CD4-positive, alpha-beta T cell (primary cell): ENCODE measurements at regions not wholly inside any gene's neighbourhood (a gene's known extent, or its start where the extent isn't known, plus 50 kb on each side); places are given as distances from the start of the nearest gene placed in this dataset.

ENCODE experiments used
- ATAC-seq: fragments of 200-7000 bp; cut with Tn5 transposase; one replicate; pipeline ENCODE4 v1.10.0; 2022; ENCODE audit warnings: mild to moderate bottlenecking; ENCODE audit not compliant: poor library complexity
- CTCF ChIA-PET: fragments of 350-600 bp; sonication (Branson Sonifier 250); formaldehyde crosslinking; loops from one replicate; lab custom pipeline; 2021; ENCODE audit warnings: antibody characterized with exemption, inconsistent platforms; lab: Charles Lee
- POLR2A ChIA-PET: fragments of 350-600 bp; sonication (Branson Sonifier 250); formaldehyde crosslinking; loops from one replicate; lab custom pipeline; 2021; ENCODE audit warnings: antibody characterized with exemption, inconsistent platforms; lab: Charles Lee
- DNase-seq, 14 experiments: peaks; one replicate each; pipeline ENCODE4 v3.0.0-alpha.2; 2013 to 2020; ENCODE audit warnings: mixed read lengths in 2 of 14
- H3K27ac ChIP-seq, 2 donors: one replicate each; pipeline versions ENCODE4 v1.5.1 to v1.7.0; 2013; ENCODE audit warnings: low read length in 2 of 2, low read depth in 1 of 2, mild to moderate bottlenecking in 1 of 2
- H3K27me3 ChIP-seq, 2 experiments: 1 replicate in 1 of 2; 2 replicates in 1 of 2; pipeline versions ENCODE4 v1.6.1 to v1.7.0; 2013; ENCODE audit warnings: low read length in 2 of 2, control low read depth in 1 of 2, mild to moderate bottlenecking in 1 of 2, moderate library complexity in 1 of 2; ENCODE audit not compliant: insufficient read depth in 2 of 2, control insufficient read depth in 1 of 2
- H3K36me3 ChIP-seq: one replicate; pipeline ENCODE4 v1.6.1; 2013; ENCODE audit warnings: low read length, control low read depth; ENCODE audit not compliant: insufficient read depth
- H3K4me1 ChIP-seq: one replicate; pipeline ENCODE4 v1.6.1; 2013; ENCODE audit warnings: low read length, control low read depth; ENCODE audit not compliant: insufficient read depth
- H3K4me3 ChIP-seq: one replicate; pipeline ENCODE4 v1.5.1; 2013; ENCODE audit warnings: mild to moderate bottlenecking, low read length, moderate library complexity
- H3K9me3 ChIP-seq, 2 experiments: 1 replicate in 1 of 2; 2 replicates in 1 of 2; pipeline versions ENCODE4 v1.6.1 to v1.7.0; 2013; ENCODE audit warnings: low read length in 2 of 2, mild to moderate bottlenecking in 2 of 2, control low read depth in 1 of 2, moderate library complexity in 1 of 2; ENCODE audit not compliant: control insufficient read depth in 1 of 2, insufficient read depth in 1 of 2
- H3K27ac Mint-ChIP-seq: one replicate; pipeline ENCODE4 v1.8.0; 2020; ENCODE audit warnings: mixed read lengths
- H3K27me3 Mint-ChIP-seq: one replicate; pipeline ENCODE4 v1.8.0; 2021; ENCODE audit warnings: mixed read lengths
- H3K36me3 Mint-ChIP-seq: one replicate; pipeline ENCODE4 v1.8.0; 2021; ENCODE audit warnings: low read depth, mixed read lengths
- H3K4me1 Mint-ChIP-seq: one replicate; pipeline ENCODE4 v1.8.0; 2021; ENCODE audit warnings: low read depth, mixed read lengths
- H3K4me3 Mint-ChIP-seq: one replicate; pipeline ENCODE4 v1.8.0; 2020; ENCODE audit warnings: mild to moderate bottlenecking, mixed read lengths
- H3K9me3 Mint-ChIP-seq: one replicate; pipeline ENCODE4 v1.8.0; 2020; ENCODE audit warnings: mixed read lengths
- intact Hi-C, 2 experiments: fragments of 100-400 bp; cut with DNase I in 1 of 2; cut with micrococcal nuclease in 1 of 2; formaldehyde crosslinking; loops; one replicate each; pipeline versions ENCODE4 v1.15.1 to v1.9.0; 2023 to 2025; cut with DNase I, micrococcal nuclease
- TF ChIP-seq, protein P1 (sequence below): fragments of 200-600 bp; IDR thresholded peaks from one replicate; pipeline ENCODE4 v1.8.0; 2022; ENCODE audit warnings: antibody characterized with exemption, mild to moderate bottlenecking

- Histone ChIP-seq H3K4me1 (no peaks in the 10 kb centered on the region), H3K9me3 (peaks cover 7 to 20% of the 10 kb centered on the region in 2 experiments), H3K27ac (no peak overlapping the region), H3K4me3 (no peak overlapping the region), H3K36me3 (no peaks in the 10 kb centered on the region), H3K27me3 (no peaks in the 10 kb centered on the region)
- TF ChIP-seq, protein P1, sequence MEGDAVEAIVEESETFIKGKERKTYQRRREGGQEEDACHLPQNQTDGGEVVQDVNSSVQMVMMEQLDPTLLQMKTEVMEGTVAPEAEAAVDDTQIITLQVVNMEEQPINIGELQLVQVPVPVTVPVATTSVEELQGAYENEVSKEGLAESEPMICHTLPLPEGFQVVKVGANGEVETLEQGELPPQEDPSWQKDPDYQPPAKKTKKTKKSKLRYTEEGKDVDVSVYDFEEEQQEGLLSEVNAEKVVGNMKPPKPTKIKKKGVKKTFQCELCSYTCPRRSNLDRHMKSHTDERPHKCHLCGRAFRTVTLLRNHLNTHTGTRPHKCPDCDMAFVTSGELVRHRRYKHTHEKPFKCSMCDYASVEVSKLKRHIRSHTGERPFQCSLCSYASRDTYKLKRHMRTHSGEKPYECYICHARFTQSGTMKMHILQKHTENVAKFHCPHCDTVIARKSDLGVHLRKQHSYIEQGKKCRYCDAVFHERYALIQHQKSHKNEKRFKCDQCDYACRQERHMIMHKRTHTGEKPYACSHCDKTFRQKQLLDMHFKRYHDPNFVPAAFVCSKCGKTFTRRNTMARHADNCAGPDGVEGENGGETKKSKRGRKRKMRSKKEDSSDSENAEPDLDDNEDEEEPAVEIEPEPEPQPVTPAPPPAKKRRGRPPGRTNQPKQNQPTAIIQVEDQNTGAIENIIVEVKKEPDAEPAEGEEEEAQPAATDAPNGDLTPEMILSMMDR, result no peak
- POLR2A ChIA-PET, result no interaction called here
- DNase-seq, result no peak
- intact Hi-C loops, result no loop called here
- no peak for ATAC-seq
- Mint-ChIP-seq H3K27me3 (no peaks in the 10 kb centered on the region), H3K4me3 (no peak overlapping the region), H3K4me1 (no peaks in the 10 kb centered on the region), H3K36me3 (no peaks in the 10 kb centered on the region), H3K27ac (no peak overlapping the region), H3K9me3 (peaks cover 8% of the 10 kb centered on the region)
- CTCF ChIA-PET, result no interaction called here
These were observed 708.9 kb downstream of the POM121L12 start for GRCh38 chr7:53744403-53744760.

DNA sequence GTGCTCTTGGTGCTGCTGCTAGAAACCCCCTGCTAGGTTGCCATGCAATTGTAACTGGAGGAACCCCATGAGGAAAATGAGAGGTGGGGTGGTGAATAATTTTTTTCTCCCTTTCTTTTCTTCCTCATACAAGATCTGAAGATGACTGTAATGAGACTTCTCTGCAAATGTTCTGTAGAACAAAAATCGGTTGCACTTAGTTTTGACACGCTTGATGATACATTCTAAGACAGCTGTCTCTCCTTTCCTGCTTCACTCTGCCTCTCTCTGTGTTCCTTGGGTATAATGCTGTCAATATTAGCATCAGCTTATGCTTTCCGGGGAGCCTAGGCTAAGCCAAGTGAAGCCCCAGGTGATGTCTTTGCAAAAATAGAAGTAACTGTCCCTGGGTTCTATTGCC is 721.5 kb downstream of the POM121L12 start:
- Histone ChIP-seq H3K9me3 (peaks cover 7 to 21% of the 10 kb centered on the region in 2 experiments), H3K36me3 (no peaks in the 10 kb centered on the region), H3K4me1 (no peaks in the 10 kb centered on the region), H3K4me3 (no peak overlapping the region), H3K27ac (no peak overlapping the region), H3K27me3 (no peaks in the 10 kb centered on the region)
- TF ChIP-seq, protein P1, result no peak
- intact Hi-C loops, result no loop called here
- no peak overlapping the region for H3K27ac Mint-ChIP-seq
- ChIA-PET CTCF (no interaction called here), POLR2A (no interaction called here)
- no peaks in the 10 kb centered on the region for H3K4me1 Mint-ChIP-seq
- DNase-seq (no peak), ATAC-seq (no peak)
- H3K36me3 Mint-ChIP-seq, result no peaks in the 10 kb centered on the region
- H3K9me3 Mint-ChIP-seq, result peaks cover 10% of the 10 kb centered on the region
- no peaks in the 10 kb centered on the region for H3K27me3 Mint-ChIP-seq
- H3K4me3 Mint-ChIP-seq, result no peak overlapping the region

GRCh38 chr7:53768186-53768585 is 732.8 kb downstream of the POM121L12 start:
- Mint-ChIP-seq H3K9me3 (peaks cover 32% of the 10 kb centered on the region), H3K36me3 (no peaks in the 10 kb centered on the region)
- no peak overlapping the region for H3K4me3 ChIP-seq

More at GRCh38 chr7:53768186-53768585, 732.8 kb downstream of the POM121L12 start:
- intact Hi-C loops, result no loop called here
- Histone ChIP-seq H3K36me3 (no peaks in the 10 kb centered on the region), H3K27ac (no peak overlapping the region), H3K4me1 (no peaks in the 10 kb centered on the region), H3K9me3 (peaks cover 7 to 14% of the 10 kb centered on the region in 2 experiments), H3K27me3 (no peaks in the 10 kb centered on the region)
- Mint-ChIP-seq H3K4me3 (no peak overlapping the region), H3K27me3 (no peaks in the 10 kb centered on the region), H3K4me1 (no peaks in the 10 kb centered on the region), H3K27ac (no peak overlapping the region)
- ATAC-seq (no peak), DNase-seq (no peak)
- POLR2A ChIA-PET, result no interaction called here
- CTCF ChIA-PET, result no interaction called here
- TF ChIP-seq, protein P1, result no peak
